ENCODE measurements at regions not wholly inside any gene's neighbourhood (a gene's known extent, or its start where the extent isn't known, plus 50 kb on each side); places are given as distances from the start of the nearest gene placed in this dataset.

DNA sequence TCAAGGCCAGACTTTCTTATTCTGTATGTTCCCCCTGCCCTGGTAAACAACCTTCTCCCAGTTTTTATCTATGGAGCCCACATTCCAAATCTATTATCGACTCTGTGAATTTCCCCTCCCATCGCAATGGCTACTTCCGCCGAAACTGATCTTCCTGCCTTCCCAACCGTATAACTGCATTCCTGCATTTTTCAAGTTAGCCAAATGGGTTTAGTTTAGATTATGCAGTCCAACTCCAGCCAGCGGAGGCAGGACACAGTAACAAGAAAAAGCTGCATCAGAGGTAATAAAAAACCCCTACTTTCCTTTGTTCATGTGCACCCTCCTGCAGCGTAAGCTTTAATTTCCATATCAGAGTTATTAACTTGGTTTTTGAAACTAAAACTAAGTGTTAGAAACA, 112.2 kb upstream of the ZNF91 start:
- Histone ChIP-seq H3K36me3 (ENCODE audit: control insufficient read depth in 4 of 4, insufficient read depth in 3 of 4, low read depth in 1 of 4, low read length in 3 of 4) (no peaks in the 10 kb centered on the region), H3K9ac (ENCODE audit: low read depth in 1 of 2, low read length in 2 of 2) (no peak overlapping the region), H3K27ac (ENCODE audit: low read depth in 1 of 2, low read length in 2 of 2) (no peak overlapping the region), H3K9me3 (ENCODE audit: control insufficient read depth in 4 of 4, low read length in 3 of 4) (peaks cover 0 to 2% (median 0%) of the 10 kb centered on the region in 4 donors), H3K4me1 (ENCODE audit: control insufficient read depth in 4 of 4, insufficient read depth in 4 of 4, low read length in 3 of 4) (no peaks in the 10 kb centered on the region), H3K27me3 (ENCODE audit: control insufficient read depth in 4 of 4, insufficient read depth in 4 of 4, low read length in 3 of 4) (no peaks in the 10 kb centered on the region), H3K4me3 (ENCODE audit: low read depth in 1 of 3, low read length in 3 of 3) (no peak overlapping the region)
- no peak for TF ChIP-seq HNF4A (conservative IDR thresholded peaks at IDR 0.05)
- no peak for TF ChIP-seq GABPA (IDR thresholded peaks at IDR 0.05 in 1 of 2, conservative IDR thresholded peaks at IDR 0.05 in 1 of 2)
- no peak for TF ChIP-seq FOXA1 (IDR thresholded peaks at IDR 0.05)
- TF ChIP-seq TAF1 (conservative IDR thresholded peaks at IDR 0.05) = no peak
- TF ChIP-seq, protein P1, sequence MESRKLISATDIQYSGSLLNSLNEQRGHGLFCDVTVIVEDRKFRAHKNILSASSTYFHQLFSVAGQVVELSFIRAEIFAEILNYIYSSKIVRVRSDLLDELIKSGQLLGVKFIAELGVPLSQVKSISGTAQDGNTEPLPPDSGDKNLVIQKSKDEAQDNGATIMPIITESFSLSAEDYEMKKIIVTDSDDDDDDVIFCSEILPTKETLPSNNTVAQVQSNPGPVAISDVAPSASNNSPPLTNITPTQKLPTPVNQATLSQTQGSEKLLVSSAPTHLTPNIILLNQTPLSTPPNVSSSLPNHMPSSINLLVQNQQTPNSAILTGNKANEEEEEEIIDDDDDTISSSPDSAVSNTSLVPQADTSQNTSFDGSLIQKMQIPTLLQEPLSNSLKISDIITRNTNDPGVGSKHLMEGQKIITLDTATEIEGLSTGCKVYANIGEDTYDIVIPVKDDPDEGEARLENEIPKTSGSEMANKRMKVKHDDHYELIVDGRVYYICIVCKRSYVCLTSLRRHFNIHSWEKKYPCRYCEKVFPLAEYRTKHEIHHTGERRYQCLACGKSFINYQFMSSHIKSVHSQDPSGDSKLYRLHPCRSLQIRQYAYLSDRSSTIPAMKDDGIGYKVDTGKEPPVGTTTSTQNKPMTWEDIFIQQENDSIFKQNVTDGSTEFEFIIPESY (IDR thresholded peaks at IDR 0.05) = no peak
- no peak for TF ChIP-seq FOXA2 (IDR thresholded peaks at IDR 0.05)
- no peak for TF ChIP-seq SP1 (IDR thresholded peaks at IDR 0.05)
- TF ChIP-seq REST (IDR thresholded peaks at IDR 0.05) = no peak
- no peak for TF ChIP-seq ATF3 (IDR thresholded peaks at IDR 0.05)
- TF ChIP-seq, protein P2, sequence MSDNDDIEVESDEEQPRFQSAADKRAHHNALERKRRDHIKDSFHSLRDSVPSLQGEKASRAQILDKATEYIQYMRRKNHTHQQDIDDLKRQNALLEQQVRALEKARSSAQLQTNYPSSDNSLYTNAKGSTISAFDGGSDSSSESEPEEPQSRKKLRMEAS (IDR thresholded peaks at IDR 0.05) = no peak
- TF ChIP-seq RXRA (IDR thresholded peaks at IDR 0.05) = no peak
- TF ChIP-seq NR2F2 (IDR thresholded peaks at IDR 0.05) = no peak
- DNase-seq (ENCODE audit: low spot score) = no peak
- 84% methylated on average over 7 of the region's 7 CpGs for WGBS

DNA sequence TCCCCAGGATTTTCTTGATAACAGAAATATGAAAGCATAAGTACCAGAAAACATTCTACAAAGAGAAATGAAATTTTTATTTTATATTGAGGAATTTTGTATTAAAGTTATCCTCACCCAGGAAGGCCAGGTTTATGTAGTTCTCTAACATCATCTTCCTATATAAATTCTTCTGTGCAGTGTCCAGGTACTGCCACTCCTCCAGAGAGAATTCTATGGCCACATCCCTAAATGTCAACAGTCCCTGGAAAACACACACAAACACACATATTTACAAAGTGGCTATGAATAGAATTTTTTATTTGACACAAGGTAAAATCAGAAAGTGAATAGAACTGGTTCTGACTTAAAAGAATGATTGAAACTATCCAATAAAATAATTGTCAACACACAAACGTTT, 110.5 kb upstream of the ZNF91 start:
- DNase-seq (ENCODE audit: low spot score) = no peak

More for the DNA sequence above, 110.5 kb upstream of the ZNF91 start:
- 12% methylated on average over 1 of the region's 1 CpG for WGBS
- H3K27me3 ChIP-seq (ENCODE audit: control insufficient read depth in 4 of 4, insufficient read depth in 4 of 4, low read length in 3 of 4) = no peaks in the 10 kb centered on the region
- H3K9me3 ChIP-seq (ENCODE audit: control insufficient read depth in 4 of 4, low read length in 3 of 4) = peaks cover 0 to 2% (median 0%) of the 10 kb centered on the region in 4 donors
- no peaks in the 10 kb centered on the region for H3K4me1 ChIP-seq (ENCODE audit: control insufficient read depth in 4 of 4, insufficient read depth in 4 of 4, low read length in 3 of 4)
- no peak overlapping the region for H3K27ac ChIP-seq (ENCODE audit: low read depth in 1 of 2, low read length in 2 of 2)
- no peaks in the 10 kb centered on the region for H3K36me3 ChIP-seq (ENCODE audit: control insufficient read depth in 4 of 4, insufficient read depth in 3 of 4, low read depth in 1 of 4, low read length in 3 of 4)
- TF ChIP-seq, protein P2 (IDR thresholded peaks at IDR 0.05) = no peak
- TF ChIP-seq CTCF (IDR thresholded peaks at IDR 0.05; ENCODE audit: low read depth, low read length, missing input control) (no peak), YY1 (IDR thresholded peaks at IDR 0.05) (no peak), SP1 (IDR thresholded peaks at IDR 0.05) (no peak), GABPA (IDR thresholded peaks at IDR 0.05 in 1 of 2, conservative IDR thresholded peaks at IDR 0.05 in 1 of 2) (no peak), EGR1 (IDR thresholded peaks at IDR 0.05; ENCODE audit: low read depth in 2 of 2) (no peak), FOXA1 (IDR thresholded peaks at IDR 0.05) (no peak), REST (IDR thresholded peaks at IDR 0.05) (no peak), JUND (IDR thresholded peaks at IDR 0.05) (no peak), ATF3 (IDR thresholded peaks at IDR 0.05) (no peak), FOXA2 (IDR thresholded peaks at IDR 0.05) (no peak), RAD21 (IDR thresholded peaks at IDR 0.05) (no peak), HNF4A (conservative IDR thresholded peaks at IDR 0.05) (no peak), RXRA (IDR thresholded peaks at IDR 0.05) (no peak), NR2F2 (IDR thresholded peaks at IDR 0.05) (no peak)
- TF ChIP-seq, protein P1 (IDR thresholded peaks at IDR 0.05) = no peak
- H3K4me3 ChIP-seq (ENCODE audit: low read depth in 1 of 3, low read length in 3 of 3) = no peak overlapping the region
- no peak overlapping the region for H3K9ac ChIP-seq (ENCODE audit: low read depth in 1 of 2, low read length in 2 of 2)

Data from liver (tissue), 8 donors.